ENCODE measurements at regions not wholly inside any gene's neighbourhood (a gene's known extent, or its start where the extent isn't known, plus 50 kb on each side); places are given as distances from the start of the nearest gene placed in this dataset.

DNA sequence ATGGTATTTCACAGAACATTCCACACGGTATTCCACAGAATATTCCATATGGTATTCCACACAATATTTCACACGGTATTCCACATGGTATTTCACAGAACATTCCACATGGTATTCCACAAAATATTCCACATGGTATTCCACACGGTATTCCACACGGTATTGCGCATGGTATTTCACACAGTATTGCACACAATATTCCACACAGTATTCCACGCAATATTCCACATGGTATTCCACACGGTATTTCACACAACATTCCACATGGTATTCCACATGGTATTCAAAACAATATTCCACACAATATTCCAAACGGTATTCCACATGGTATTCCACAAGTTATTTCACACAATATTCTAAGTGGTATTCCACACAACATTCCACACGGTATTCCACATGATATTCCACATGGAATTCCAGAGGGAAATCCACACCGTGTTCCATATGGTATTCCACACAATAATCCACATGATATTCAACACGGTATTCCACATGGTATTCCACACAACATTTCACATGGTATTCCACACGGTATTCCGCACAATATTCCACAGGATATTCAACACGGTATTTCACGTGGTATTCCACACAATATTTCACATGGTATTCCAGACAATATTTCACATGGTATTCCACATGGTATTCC, 136.7 kb upstream of the CHST15 start:
- no TSS peak for BruUV-seq (replicated peaks)
- intact Hi-C loops (cut with micrococcal nuclease; ENCODE audit: unreplicated experiment), result no loop called here
- no peak overlapping the region for H3K4me3 Mint-ChIP-seq (ENCODE audit: low read depth, unreplicated experiment)
- TF ChIP-seq, protein P1, sequence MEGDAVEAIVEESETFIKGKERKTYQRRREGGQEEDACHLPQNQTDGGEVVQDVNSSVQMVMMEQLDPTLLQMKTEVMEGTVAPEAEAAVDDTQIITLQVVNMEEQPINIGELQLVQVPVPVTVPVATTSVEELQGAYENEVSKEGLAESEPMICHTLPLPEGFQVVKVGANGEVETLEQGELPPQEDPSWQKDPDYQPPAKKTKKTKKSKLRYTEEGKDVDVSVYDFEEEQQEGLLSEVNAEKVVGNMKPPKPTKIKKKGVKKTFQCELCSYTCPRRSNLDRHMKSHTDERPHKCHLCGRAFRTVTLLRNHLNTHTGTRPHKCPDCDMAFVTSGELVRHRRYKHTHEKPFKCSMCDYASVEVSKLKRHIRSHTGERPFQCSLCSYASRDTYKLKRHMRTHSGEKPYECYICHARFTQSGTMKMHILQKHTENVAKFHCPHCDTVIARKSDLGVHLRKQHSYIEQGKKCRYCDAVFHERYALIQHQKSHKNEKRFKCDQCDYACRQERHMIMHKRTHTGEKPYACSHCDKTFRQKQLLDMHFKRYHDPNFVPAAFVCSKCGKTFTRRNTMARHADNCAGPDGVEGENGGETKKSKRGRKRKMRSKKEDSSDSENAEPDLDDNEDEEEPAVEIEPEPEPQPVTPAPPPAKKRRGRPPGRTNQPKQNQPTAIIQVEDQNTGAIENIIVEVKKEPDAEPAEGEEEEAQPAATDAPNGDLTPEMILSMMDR (IDR thresholded peaks at IDR 0.05; ENCODE audit: unreplicated experiment), result no peak
- H3K27ac Mint-ChIP-seq (ENCODE audit: unreplicated experiment), result no peak overlapping the region
- CTCF ChIA-PET, result no interaction called here
- no peaks in the 10 kb centered on the region for H3K4me1 Mint-ChIP-seq (ENCODE audit: low read depth, unreplicated experiment)
- no peaks in the 10 kb centered on the region for H3K36me3 Mint-ChIP-seq (ENCODE audit: insufficient read depth, unreplicated experiment)
- no peak for DNase-seq
- peaks cover 14% of the 10 kb centered on the region for H3K27me3 Mint-ChIP-seq (ENCODE audit: unreplicated experiment)
- H3K9me3 Mint-ChIP-seq (ENCODE audit: low read depth, unreplicated experiment), result peaks cover 2% of the 10 kb centered on the region

DNA sequence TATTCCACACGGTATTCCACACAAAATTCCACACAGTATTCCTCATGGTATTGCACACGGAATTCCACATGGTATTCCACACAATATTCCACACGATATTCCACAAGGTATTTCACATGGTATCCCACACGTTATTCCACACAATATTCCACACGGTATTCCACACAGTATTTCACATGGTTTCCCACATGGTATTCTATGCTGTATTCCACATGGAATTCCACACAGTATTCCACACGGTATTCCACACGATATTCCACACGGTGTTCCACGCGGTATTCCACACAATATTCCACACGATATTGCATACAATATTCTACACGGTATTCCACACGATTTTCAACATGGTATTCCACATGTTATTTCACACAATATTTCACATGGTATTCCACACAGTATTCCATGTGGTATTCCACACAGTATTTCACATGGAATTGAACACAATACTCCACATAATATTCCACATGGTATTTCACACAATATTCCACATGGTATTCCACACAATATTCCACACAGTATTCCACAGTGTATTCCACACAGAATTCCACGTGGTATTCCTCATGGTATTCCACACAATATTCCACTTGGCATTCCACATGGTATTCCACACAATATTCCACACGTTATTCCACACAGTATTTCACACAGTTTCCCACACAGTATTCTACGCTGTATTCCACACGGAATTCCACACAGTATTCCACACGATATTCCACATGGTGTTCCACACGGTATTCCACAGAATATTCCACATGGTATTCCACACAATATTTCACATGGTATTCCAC, 136.0 kb upstream of the CHST15 start:
- CTCF ChIA-PET, result no interaction called here
- no peaks in the 10 kb centered on the region for H3K36me3 Mint-ChIP-seq (ENCODE audit: insufficient read depth, unreplicated experiment)
- BruUV-seq (replicated peaks), result no TSS peak
- H3K27me3 Mint-ChIP-seq (ENCODE audit: unreplicated experiment), result peaks cover 10% of the 10 kb centered on the region
- no peak overlapping the region for H3K4me3 Mint-ChIP-seq (ENCODE audit: low read depth, unreplicated experiment)
- H3K9me3 Mint-ChIP-seq (ENCODE audit: low read depth, unreplicated experiment), result peaks cover 2% of the 10 kb centered on the region
- intact Hi-C loops (cut with micrococcal nuclease; ENCODE audit: unreplicated experiment), result no loop called here
- no peak for DNase-seq
- TF ChIP-seq, protein P1 (IDR thresholded peaks at IDR 0.05; ENCODE audit: unreplicated experiment), result no peak
- no peaks in the 10 kb centered on the region for H3K4me1 Mint-ChIP-seq (ENCODE audit: low read depth, unreplicated experiment)
- H3K27ac Mint-ChIP-seq (ENCODE audit: unreplicated experiment), result no peak overlapping the region

DNA sequence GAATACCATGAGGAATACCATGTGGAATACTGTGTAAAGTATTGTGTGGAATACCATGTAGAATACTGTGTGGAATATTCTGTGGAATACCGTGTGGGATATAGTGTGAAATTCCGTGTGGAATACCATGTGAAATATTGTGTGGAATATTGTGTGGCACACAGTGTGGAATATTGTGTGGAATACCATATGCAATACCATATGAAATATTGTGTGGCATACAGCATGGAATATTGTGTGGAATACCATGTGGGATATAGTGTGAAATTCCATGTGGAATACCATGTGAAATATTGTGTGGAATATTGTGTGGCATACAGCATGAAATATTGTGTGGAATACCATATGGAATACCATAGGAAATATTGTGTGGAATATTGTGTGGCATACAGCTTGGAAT, 135.1 kb upstream of the CHST15 start:
- no peak overlapping the region for H3K4me3 Mint-ChIP-seq (ENCODE audit: low read depth, unreplicated experiment)
- TF ChIP-seq, protein P1 (IDR thresholded peaks at IDR 0.05; ENCODE audit: unreplicated experiment), result no peak
- CTCF ChIA-PET, result no interaction called here
- no peaks in the 10 kb centered on the region for H3K36me3 Mint-ChIP-seq (ENCODE audit: insufficient read depth, unreplicated experiment)
- H3K4me1 Mint-ChIP-seq (ENCODE audit: low read depth, unreplicated experiment), result no peaks in the 10 kb centered on the region
- intact Hi-C loops (cut with micrococcal nuclease; ENCODE audit: unreplicated experiment), result no loop called here
- H3K27ac Mint-ChIP-seq (ENCODE audit: unreplicated experiment), result no peak overlapping the region
- peaks cover 2% of the 10 kb centered on the region for H3K9me3 Mint-ChIP-seq (ENCODE audit: low read depth, unreplicated experiment)
- DNase-seq, result no peak
- H3K27me3 Mint-ChIP-seq (ENCODE audit: unreplicated experiment), result peaks cover 8% of the 10 kb centered on the region
- no TSS peak for BruUV-seq (replicated peaks)

DNA sequence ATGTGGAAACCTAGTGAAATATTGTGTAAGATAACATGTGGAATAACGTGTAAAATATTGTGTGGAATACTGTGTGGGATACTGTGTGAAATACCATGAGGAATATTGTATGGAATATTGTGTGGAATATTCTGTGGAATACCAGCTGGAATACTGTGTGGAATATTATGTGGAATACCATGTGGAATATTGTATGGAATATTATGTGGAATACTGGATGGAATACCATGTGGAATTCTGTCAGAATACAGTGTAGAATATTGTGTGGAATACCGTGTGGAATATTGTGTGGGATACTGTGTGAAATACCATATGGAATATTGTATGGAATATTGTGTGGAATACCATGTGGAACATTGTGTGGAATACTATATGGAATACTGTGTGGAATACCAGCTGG, 134.6 kb upstream of the CHST15 start:
- Mint-ChIP-seq H3K27me3 (ENCODE audit: unreplicated experiment) (peaks cover 3% of the 10 kb centered on the region), H3K36me3 (ENCODE audit: insufficient read depth, unreplicated experiment) (no peaks in the 10 kb centered on the region), H3K4me1 (ENCODE audit: low read depth, unreplicated experiment) (no peaks in the 10 kb centered on the region), H3K27ac (ENCODE audit: unreplicated experiment) (no peak overlapping the region), H3K4me3 (ENCODE audit: low read depth, unreplicated experiment) (no peak overlapping the region), H3K9me3 (ENCODE audit: low read depth, unreplicated experiment) (peaks cover 2% of the 10 kb centered on the region)
- TF ChIP-seq, protein P1 (IDR thresholded peaks at IDR 0.05; ENCODE audit: unreplicated experiment), result no peak
- intact Hi-C loops (cut with micrococcal nuclease; ENCODE audit: unreplicated experiment), result no loop called here
- DNase-seq, result no peak
- no TSS peak for BruUV-seq (replicated peaks)
- CTCF ChIA-PET, result no interaction called here

Measured in Calu3 (cell line).